ENCODE measurements at regions not wholly inside any gene's neighbourhood (a gene's known extent, or its start where the extent isn't known, plus 50 kb on each side); places are given as distances from the start of the nearest gene placed in this dataset.

DNA sequence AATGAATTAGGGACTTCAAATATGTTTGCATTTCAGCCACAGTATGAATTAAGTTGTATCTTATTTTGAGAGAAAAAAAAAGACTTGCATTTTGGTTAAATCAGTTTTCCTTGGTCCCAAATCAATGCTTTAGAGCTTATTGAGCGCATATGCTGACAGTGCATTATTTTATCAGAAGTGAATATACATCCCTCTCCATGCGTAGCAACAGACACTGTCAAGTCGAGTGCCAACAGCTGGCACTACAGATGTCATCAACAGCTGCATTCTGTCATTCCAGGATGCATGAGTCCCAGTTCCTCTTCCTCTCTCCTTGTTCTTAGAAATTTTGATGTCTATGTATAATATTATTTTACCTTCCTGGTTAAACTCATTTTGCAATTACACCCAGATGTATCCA is 156.1 kb upstream of the FOXB1 start:
- no peak overlapping the region for H3K27ac ChIP-seq (ENCODE audit: low read length)
- no peaks in the 10 kb centered on the region for H3K36me3 ChIP-seq (ENCODE audit: control insufficient read depth, low read depth, low read length)
- no peaks in the 10 kb centered on the region for H3K27me3 ChIP-seq (ENCODE audit: control insufficient read depth, insufficient read depth, low read length)
- H3K4me1 ChIP-seq (ENCODE audit: control insufficient read depth, low read depth, low read length): no peaks in the 10 kb centered on the region
- H3K9ac ChIP-seq (ENCODE audit: low read length): no peak overlapping the region
- H3K9me3 ChIP-seq (ENCODE audit: control insufficient read depth, low read depth, low read length): no peaks in the 10 kb centered on the region
- H3K4me3 ChIP-seq (ENCODE audit: low read length): no peak overlapping the region

- no peaks in the 10 kb centered on the region for H3K36me3 ChIP-seq (ENCODE audit: control insufficient read depth, low read depth, low read length)
- no peaks in the 10 kb centered on the region for H3K9me3 ChIP-seq (ENCODE audit: control insufficient read depth, low read depth, low read length)
- no peak overlapping the region for H3K27ac ChIP-seq (ENCODE audit: low read length)
- H3K4me3 ChIP-seq (ENCODE audit: low read length): no peak overlapping the region
- H3K9ac ChIP-seq (ENCODE audit: low read length): no peak overlapping the region
- no peaks in the 10 kb centered on the region for H3K4me1 ChIP-seq (ENCODE audit: control insufficient read depth, low read depth, low read length)
- no peaks in the 10 kb centered on the region for H3K27me3 ChIP-seq (ENCODE audit: control insufficient read depth, insufficient read depth, low read length)
These were observed 156.9 kb upstream of the BNIP2 start for GRCh38 chr15:59845942-59846499.

DNA sequence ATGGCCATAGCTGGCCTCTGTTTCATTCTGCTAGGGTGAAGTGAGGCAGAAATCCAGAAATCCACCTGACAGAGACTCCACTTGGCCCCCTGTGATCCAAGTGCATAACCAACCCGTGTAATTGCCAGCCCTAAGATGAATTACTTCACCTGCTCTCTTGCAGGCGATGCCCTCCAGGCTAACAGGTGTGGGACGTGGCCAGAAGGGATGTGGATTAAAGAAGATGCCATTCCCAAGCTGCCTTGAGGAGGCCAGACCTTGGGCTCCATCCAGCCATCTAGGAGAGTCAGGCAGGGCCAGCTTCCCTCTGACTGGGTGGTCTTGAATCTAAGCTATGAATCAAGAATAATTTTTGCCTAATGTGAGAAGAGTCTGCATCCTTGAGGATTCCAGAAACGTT is 154.5 kb upstream of the BNIP2 start:
- H3K9me3 ChIP-seq (ENCODE audit: control insufficient read depth, low read depth, low read length): no peaks in the 10 kb centered on the region
- no peaks in the 10 kb centered on the region for H3K27me3 ChIP-seq (ENCODE audit: control insufficient read depth, insufficient read depth, low read length)
- no peak overlapping the region for H3K27ac ChIP-seq (ENCODE audit: low read length)
- H3K4me3 ChIP-seq (ENCODE audit: low read length): no peak overlapping the region
- no peaks in the 10 kb centered on the region for H3K36me3 ChIP-seq (ENCODE audit: control insufficient read depth, low read depth, low read length)
- no peaks in the 10 kb centered on the region for H3K4me1 ChIP-seq (ENCODE audit: control insufficient read depth, low read depth, low read length)
- H3K9ac ChIP-seq (ENCODE audit: low read length): no peak overlapping the region

DNA sequence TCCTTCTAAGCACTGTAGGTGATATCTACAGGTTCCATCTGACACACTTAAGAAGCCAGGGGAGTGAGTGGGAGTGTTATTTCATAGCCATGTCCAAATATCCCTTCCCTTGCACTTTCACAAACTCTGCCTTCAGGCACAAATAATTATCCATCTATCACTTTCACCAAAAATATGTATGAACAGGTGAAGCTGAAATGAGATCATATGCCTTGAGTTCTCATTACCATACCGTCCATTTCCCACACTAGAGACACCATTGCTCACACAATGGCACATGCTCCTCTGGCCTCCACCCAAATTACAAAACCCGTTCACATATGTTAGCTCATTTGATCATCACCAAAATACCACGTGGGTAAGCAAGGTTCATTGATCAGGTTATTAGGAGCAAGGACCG is 151.9 kb upstream of the BNIP2 start:
- no peak overlapping the region for H3K4me3 ChIP-seq (ENCODE audit: low read length)
- H3K36me3 ChIP-seq (ENCODE audit: control insufficient read depth, low read depth, low read length): no peaks in the 10 kb centered on the region
- H3K27me3 ChIP-seq (ENCODE audit: control insufficient read depth, insufficient read depth, low read length): no peaks in the 10 kb centered on the region
- H3K9me3 ChIP-seq (ENCODE audit: control insufficient read depth, low read depth, low read length): no peaks in the 10 kb centered on the region
- H3K9ac ChIP-seq (ENCODE audit: low read length): no peak overlapping the region
- H3K4me1 ChIP-seq (ENCODE audit: control insufficient read depth, low read depth, low read length): no peaks in the 10 kb centered on the region
- H3K27ac ChIP-seq (ENCODE audit: low read length): no peak overlapping the region

GRCh38 chr15:59839906-59840305 is 150.8 kb upstream of the BNIP2 start:
- Histone ChIP-seq H3K4me3 (ENCODE audit: low read length) (no peak overlapping the region), H3K9me3 (ENCODE audit: control insufficient read depth, low read depth, low read length) (no peaks in the 10 kb centered on the region), H3K27me3 (ENCODE audit: control insufficient read depth, insufficient read depth, low read length) (no peaks in the 10 kb centered on the region), H3K4me1 (ENCODE audit: control insufficient read depth, low read depth, low read length) (no peaks in the 10 kb centered on the region), H3K27ac (ENCODE audit: low read length) (no peak overlapping the region), H3K36me3 (ENCODE audit: control insufficient read depth, low read depth, low read length) (no peaks in the 10 kb centered on the region), H3K9ac (ENCODE audit: low read length) (no peak overlapping the region)

DNA sequence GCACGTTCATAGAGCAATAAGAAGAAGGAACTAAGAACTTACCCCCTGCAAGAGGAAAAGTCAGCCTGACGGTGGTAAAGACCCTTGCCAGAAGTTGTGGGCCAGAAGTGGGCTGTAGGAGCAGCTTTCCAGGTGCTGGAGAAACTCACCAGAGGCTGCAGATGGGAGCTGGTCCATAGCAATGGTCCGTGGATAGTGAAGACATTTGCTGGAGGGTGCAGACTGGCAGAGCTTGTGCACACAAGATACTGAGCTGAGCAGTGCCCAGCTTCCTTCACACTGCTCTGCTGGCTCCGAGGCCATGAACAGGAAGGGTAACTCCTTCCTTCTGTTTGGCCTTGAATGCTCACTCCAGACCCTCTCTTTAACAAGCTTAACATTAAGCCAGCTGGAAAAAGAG is 149.8 kb upstream of the BNIP2 start:
- Histone ChIP-seq H3K9me3 (ENCODE audit: control insufficient read depth, low read depth, low read length) (no peaks in the 10 kb centered on the region), H3K27me3 (ENCODE audit: control insufficient read depth, insufficient read depth, low read length) (no peaks in the 10 kb centered on the region), H3K9ac (ENCODE audit: low read length) (no peak overlapping the region), H3K36me3 (ENCODE audit: control insufficient read depth, low read depth, low read length) (no peaks in the 10 kb centered on the region), H3K4me1 (ENCODE audit: control insufficient read depth, low read depth, low read length) (no peaks in the 10 kb centered on the region), H3K27ac (ENCODE audit: low read length) (no peak overlapping the region), H3K4me3 (ENCODE audit: low read length) (no peak overlapping the region)

GRCh38 chr15:59835776-59836175 is 146.7 kb upstream of the BNIP2 start:
- Histone ChIP-seq H3K9me3 (ENCODE audit: control insufficient read depth, low read depth, low read length) (no peaks in the 10 kb centered on the region), H3K27me3 (ENCODE audit: control insufficient read depth, insufficient read depth, low read length) (no peaks in the 10 kb centered on the region), H3K27ac (ENCODE audit: low read length) (no peak overlapping the region), H3K4me1 (ENCODE audit: control insufficient read depth, low read depth, low read length) (no peaks in the 10 kb centered on the region), H3K9ac (ENCODE audit: low read length) (no peak overlapping the region), H3K36me3 (ENCODE audit: control insufficient read depth, low read depth, low read length) (no peaks in the 10 kb centered on the region), H3K4me3 (ENCODE audit: low read length) (no peak overlapping the region)

DNA sequence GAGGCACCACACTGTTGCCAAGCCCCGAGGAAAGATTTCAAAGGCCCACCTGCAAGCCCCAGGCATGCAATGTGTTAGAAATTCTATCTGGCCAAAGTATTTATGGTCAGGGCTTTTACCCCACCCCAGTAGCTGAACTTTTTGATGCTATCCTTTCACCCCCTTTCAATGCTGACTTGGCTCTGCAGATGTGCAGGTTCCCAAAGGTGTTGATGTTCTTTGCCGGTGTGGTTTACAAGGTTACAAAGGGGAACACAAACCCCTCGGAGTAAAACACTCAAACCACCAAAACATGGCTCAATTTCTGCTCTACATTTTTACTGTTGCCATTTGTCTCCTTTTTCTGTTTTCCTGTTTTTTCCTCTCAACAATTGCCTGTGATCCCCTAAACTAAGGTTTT is 145.4 kb upstream of the BNIP2 start:
- Histone ChIP-seq H3K4me3 (ENCODE audit: low read length) (no peak overlapping the region), H3K27me3 (ENCODE audit: control insufficient read depth, insufficient read depth, low read length) (no peaks in the 10 kb centered on the region), H3K36me3 (ENCODE audit: control insufficient read depth, low read depth, low read length) (no peaks in the 10 kb centered on the region), H3K9me3 (ENCODE audit: control insufficient read depth, low read depth, low read length) (no peaks in the 10 kb centered on the region), H3K4me1 (ENCODE audit: control insufficient read depth, low read depth, low read length) (no peaks in the 10 kb centered on the region), H3K27ac (ENCODE audit: low read length) (no peak overlapping the region), H3K9ac (ENCODE audit: low read length) (no peak overlapping the region)

GRCh38 chr15:59833366-59833765 is 144.2 kb upstream of the BNIP2 start:
- Histone ChIP-seq H3K4me1 (ENCODE audit: control insufficient read depth, low read depth, low read length) (no peaks in the 10 kb centered on the region), H3K9ac (ENCODE audit: low read length) (no peak overlapping the region), H3K9me3 (ENCODE audit: control insufficient read depth, low read depth, low read length) (no peaks in the 10 kb centered on the region), H3K27me3 (ENCODE audit: control insufficient read depth, insufficient read depth, low read length) (no peaks in the 10 kb centered on the region), H3K4me3 (ENCODE audit: low read length) (no peak overlapping the region), H3K36me3 (ENCODE audit: control insufficient read depth, low read depth, low read length) (no peaks in the 10 kb centered on the region), H3K27ac (ENCODE audit: low read length) (no peak overlapping the region)

DNA sequence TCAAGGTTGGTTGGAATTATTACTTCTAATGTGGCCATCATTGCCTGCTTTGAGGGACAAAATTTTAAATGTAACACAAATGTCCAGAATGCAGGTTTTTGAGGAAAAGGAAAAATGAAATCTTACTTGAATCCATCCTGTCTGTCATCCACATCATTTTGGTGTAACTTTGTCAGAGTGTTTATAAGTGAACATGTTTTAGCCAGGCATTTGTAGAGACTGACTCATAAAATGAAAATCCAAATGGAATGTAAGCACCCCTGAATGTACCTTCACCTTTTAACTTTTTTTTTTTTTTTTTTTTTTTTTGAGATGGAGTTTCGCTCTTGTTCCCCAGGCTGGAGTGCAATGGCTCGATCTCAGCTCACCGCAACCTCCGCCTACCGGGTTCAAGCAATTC is 141.8 kb upstream of the BNIP2 start:
- H3K27me3 ChIP-seq (ENCODE audit: control insufficient read depth, insufficient read depth, low read length): no peaks in the 10 kb centered on the region
- no peak overlapping the region for H3K27ac ChIP-seq (ENCODE audit: low read length)
- H3K36me3 ChIP-seq (ENCODE audit: control insufficient read depth, low read depth, low read length): no peaks in the 10 kb centered on the region
- H3K4me3 ChIP-seq (ENCODE audit: low read length): no peak overlapping the region
- H3K4me1 ChIP-seq (ENCODE audit: control insufficient read depth, low read depth, low read length): no peaks in the 10 kb centered on the region
- H3K9ac ChIP-seq (ENCODE audit: low read length): no peak overlapping the region
- no peaks in the 10 kb centered on the region for H3K9me3 ChIP-seq (ENCODE audit: control insufficient read depth, low read depth, low read length)

- Histone ChIP-seq H3K36me3 (ENCODE audit: control insufficient read depth, low read depth, low read length) (no peaks in the 10 kb centered on the region), H3K27ac (ENCODE audit: low read length) (no peak overlapping the region), H3K4me1 (ENCODE audit: control insufficient read depth, low read depth, low read length) (no peaks in the 10 kb centered on the region), H3K9ac (ENCODE audit: low read length) (no peak overlapping the region), H3K4me3 (ENCODE audit: low read length) (no peak overlapping the region), H3K9me3 (ENCODE audit: control insufficient read depth, low read depth, low read length) (no peaks in the 10 kb centered on the region), H3K27me3 (ENCODE audit: control insufficient read depth, insufficient read depth, low read length) (no peaks in the 10 kb centered on the region)
These were observed 141.0 kb upstream of the BNIP2 start for GRCh38 chr15:59830098-59830497.

DNA sequence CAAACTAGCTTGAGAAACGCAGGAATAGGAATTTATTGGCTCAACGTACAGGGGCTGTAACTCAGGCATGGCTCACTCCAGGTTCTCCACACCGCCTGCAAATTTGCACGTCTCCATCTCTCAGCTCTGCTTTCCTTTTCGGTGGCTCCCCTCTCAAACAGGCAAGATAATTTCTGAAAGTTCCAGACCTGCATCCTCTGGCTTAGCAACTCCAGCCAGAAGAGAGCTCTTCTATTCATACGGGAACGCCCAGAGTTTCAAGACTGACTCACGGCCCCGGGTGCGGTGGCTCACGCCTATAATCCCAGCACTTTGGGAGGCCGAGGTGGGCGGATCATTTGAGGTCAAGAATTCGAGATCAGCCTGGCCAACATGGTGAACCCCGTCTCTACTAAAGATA is 139.7 kb upstream of the BNIP2 start:
- Histone ChIP-seq H3K27ac (ENCODE audit: low read length) (no peak overlapping the region), H3K4me1 (ENCODE audit: control insufficient read depth, low read depth, low read length) (no peaks in the 10 kb centered on the region), H3K9me3 (ENCODE audit: control insufficient read depth, low read depth, low read length) (no peaks in the 10 kb centered on the region)

More for the DNA sequence above, 139.7 kb upstream of the BNIP2 start:
- H3K4me3 ChIP-seq (ENCODE audit: low read length): no peak overlapping the region
- no peaks in the 10 kb centered on the region for H3K27me3 ChIP-seq (ENCODE audit: control insufficient read depth, insufficient read depth, low read length)
- H3K36me3 ChIP-seq (ENCODE audit: control insufficient read depth, low read depth, low read length): no peaks in the 10 kb centered on the region
- H3K9ac ChIP-seq (ENCODE audit: low read length): no peak overlapping the region

All from iPS-18a (cell line).